NCI-H82 (cell line): ENCODE measurements at regions not wholly inside any gene's neighbourhood (a gene's known extent, or its start where the extent isn't known, plus 50 kb on each side); places are given as distances from the start of the nearest gene placed in this dataset.

Experiments
- DNase-seq: peaks from one replicate; lab custom pipeline; 2025; lab: John Stamatoyannopoulos, UW

- DNase-seq: no peak
These were observed 370.7 kb upstream of the SYT4 start for GRCh38 chr18:43648002-43648401.

GRCh38 chr18:43649649-43650357 lies 372.5 kb upstream of the SYT4 start:
- no peak for DNase-seq

GRCh38 chr18:43650426-43650825 lies 373.1 kb upstream of the SYT4 start:
- no peak for DNase-seq

DNA sequence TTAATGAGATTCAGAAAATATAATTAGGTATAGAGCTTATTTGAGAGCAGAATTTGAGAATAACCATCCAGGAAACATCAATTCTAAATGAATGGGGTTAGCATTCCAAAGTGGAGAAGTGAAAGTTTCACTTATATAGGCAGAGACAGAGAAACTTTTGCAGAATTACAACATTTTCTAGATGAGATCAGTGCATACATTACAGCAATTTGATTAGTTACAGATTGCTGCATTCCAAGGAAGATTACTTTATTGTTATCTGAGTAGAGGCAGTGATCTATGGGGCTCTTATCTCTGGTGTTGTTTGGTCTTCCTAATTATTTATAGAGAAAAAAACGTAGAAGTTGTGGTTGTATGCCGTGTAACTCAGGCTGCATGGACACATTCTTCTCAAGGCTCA lies 373.8 kb upstream of the SYT4 start:
- no peak for DNase-seq

DNA sequence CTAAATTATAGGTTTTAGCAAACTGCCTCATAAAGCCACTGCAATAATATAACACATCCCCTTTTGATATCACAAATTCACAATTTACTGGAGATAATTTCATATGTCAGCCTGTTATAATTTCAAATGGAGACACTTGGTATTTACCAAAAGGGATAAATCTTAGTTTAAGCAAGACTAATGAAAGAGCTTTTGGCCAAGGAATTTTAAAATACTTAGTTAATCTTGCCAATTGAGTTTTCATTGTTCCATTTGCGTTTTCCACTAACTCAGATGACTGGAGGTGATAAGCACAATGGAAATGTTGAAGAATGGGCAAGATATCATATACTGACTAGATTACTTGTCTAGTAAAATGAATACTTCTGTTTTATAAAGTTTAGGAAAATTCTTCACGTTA lies 379.3 kb upstream of the SYT4 start:
- no peak for DNase-seq

DNA sequence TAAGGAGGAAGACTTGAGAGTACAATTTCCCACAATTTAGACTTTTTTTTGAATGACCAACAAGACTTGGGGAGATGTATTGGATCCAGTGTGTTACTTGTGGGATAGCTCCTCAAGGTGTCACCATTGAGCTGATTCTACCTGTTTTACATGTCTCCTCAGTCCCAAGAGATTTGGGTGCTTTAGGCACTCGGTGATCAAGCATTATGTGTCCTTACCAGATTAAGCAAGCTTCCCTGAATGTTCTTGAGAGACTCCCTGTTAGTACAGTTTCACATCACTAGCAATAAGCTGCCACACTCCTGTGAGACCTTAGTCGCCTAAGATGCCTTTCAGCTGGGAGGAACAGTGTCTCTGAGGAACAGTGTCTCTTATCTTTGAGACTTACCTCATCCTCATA lies 384.3 kb upstream of the SYT4 start:
- peak; percentile 88 for DNase-seq

DNA sequence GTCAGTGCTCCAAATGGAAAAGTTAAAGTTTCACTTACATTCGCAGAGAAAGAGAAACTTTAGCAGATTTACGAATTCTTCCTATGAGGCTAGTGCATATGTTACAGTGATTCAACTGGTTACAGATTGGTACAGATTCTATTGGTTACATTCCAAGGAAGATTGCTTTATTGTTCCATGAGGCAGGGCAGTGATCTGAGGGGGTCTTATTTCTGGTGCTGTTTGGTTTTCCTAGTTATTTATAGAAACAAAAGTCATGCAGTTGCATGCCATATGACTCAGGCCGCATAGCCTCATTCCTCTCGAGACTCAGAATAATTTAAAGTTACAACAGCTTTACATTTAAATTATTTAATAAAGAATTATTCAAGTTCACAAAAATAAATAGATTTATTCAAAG lies 385.4 kb upstream of the SYT4 start:
- DNase-seq: no peak

- no peak for DNase-seq
These were observed 385.9 kb upstream of the SYT4 start for GRCh38 chr18:43663159-43663558.

DNA sequence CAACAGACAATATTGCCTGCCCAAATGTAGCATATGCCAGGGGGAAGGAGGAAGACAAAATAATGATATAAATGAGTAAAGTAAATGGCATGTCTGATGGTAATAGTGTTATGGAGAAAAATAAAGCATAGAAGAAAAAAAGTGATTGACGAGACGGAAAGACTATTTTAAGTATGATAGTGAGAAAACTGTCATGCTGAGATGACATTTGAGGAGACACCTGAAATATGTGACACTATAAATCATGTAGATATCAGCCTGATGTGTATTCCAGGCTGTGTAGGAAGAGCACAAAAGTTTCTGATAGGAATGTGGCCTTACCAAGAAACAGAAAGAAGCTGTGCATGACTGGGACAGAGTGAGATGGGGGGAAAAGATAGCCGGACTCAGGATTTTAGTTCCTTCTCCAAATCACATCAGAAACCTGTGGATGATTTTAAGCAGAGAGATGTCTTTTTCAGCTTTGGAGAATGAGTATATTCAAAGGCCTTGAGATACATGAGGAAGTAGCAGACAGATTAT lies 387.3 kb upstream of the SYT4 start:
- DNase-seq: no peak

GRCh38 chr18:43665105-43665788 lies 388.0 kb upstream of the SYT4 start:
- DNase-seq: no peak

DNA sequence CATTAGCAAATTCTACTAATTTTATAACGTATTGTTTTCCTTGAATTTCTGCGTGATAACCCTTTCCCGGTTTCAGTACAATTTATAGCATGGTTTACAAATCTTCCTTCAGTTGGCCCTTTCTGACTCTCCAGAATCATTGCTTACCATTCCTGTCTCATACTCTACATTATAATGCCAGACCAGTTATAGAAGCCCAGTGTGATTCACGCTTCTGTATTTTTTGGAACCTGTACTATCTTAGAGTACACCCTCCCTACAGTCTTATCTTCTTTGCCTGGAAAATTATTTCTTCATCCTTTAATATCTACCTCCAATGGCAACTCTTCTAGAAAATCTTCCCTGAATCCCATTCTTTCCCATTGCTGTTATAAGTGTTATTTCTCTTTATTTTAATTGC lies 391.6 kb upstream of the SYT4 start:
- DNase-seq: no peak

DNA sequence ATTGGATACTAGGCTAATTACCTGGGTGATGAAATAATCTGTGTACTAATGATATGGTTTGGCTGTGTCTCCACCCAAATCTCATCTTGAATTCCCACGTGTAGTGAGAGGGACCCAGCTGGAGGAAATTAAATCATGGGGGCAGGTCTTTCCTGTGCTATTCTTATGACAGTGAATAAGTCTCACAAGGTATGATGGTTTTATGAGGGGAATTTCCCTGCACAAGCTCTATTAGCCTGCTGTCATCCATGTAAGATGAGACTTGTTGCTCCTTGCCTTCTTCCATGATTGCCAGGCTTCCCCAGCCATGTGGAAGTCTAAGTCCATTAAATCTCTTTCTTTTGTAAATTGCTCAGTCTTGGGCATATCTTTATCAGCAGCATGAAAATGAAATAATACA lies 394.1 kb upstream of the SYT4 start:
- DNase-seq: no peak

DNA sequence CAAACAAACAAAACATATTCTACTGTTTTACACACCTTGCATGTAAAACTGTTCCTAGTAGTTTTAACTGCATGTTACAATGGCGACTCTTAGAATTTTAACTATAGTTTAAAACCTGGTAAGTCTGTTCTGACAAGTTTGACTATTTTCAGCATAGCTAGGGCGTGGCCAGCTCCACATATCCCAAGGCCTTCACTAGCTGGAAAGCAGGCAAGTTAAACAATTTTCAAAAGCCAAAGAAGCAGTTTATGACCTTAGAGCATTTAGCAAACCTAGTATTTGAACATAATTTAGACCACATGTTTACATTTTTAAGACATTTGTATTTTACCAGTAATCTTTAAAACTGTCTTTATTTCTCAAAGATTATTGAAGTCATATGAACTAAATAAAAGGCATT lies 402.8 kb upstream of the SYT4 start:
- DNase-seq: no peak

GRCh38 chr18:43681661-43682060 lies 404.4 kb upstream of the SYT4 start:
- DNase-seq: no peak

- DNase-seq: no peak
These were observed 404.9 kb upstream of the SYT4 start for GRCh38 chr18:43682196-43682595.

GRCh38 chr18:43686709-43687108 lies 409.4 kb upstream of the SYT4 start:
- DNase-seq: no peak

DNA sequence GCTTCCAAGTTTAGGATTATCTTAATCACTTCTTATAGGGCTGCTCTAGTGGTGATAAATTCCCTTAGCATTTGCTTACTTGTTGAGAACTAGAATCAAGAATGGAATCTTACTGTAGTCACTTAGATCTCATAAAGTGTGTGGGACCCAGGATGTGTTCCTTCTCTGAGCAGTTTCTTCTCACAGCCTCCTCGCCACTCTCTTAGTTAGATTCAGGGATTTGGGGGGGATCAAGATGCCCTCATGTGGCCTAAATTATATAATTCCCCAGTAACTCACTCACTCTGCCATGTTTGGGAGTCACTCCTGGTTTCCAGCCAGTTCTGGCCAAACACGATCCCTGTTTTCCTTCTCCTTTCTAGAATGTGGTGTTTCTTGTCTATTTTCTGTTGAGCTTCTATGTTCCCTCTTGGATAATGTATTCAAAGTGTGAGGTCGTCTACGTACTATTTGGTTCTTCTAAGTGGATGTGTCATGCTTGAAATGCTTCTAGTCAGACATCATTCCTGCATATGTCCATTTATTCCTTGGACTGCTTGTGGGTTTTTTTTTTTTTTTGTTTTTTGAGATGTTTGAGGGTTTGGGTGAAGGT lies 414.9 kb upstream of the SYT4 start:
- no peak for DNase-seq

- DNase-seq: no peak
These were observed 425.1 kb upstream of the SYT4 start for GRCh38 chr18:43702399-43702798.

DNA sequence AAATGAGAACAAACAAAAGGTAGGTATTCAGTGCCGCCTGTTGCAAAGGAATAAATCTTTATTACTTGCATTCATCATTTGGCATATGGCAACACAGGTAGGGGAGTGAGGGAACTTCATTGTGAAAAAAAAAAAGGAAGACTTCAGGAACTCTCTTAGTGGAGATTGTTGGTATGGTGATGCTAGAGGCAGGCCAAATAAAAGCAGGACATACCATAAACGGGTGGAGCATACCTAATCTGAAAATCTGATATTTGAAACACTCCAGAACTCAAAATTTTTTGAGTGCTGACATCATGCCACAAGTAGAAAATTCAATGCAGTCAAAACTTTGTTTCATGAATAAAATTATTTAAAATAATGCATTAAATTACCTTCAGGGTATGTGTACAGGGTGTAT lies 425.8 kb upstream of the SYT4 start:
- no peak for DNase-seq

- DNase-seq: no peak
These were observed 428.6 kb upstream of the SYT4 start for GRCh38 chr18:43705850-43706249.

GRCh38 chr18:43710135-43710534 lies 432.8 kb upstream of the SYT4 start:
- DNase-seq: no peak

GRCh38 chr18:43714343-43715010 lies 437.2 kb upstream of the SYT4 start:
- DNase-seq: no peak

DNA sequence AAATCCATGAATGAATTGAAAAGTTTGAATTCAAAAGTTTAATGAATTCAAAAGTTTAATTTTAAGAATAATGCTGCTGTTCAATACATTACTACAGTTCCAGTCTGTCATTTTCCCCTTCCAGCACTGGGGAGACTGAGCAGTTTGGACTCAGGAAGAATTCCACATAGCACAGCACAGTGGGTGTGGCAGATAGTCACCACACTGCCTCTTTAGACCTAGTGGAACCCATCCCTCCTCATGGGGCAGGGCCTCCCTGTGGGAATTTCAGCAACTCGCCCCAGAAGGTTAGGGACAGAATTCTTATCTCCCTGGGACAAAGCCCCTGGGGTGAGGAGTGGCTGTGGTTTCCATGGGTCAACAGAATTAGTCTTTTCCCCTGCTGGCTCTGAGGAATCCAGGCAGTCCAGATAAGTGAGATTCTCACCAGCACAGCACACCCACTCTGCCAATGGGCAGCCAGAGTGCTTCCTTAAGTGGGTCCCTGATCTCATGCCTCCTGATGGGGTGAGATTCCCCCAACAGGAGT lies 442.0 kb upstream of the SYT4 start:
- DNase-seq: no peak
